ENCODE measurements at regions not wholly inside any gene's neighbourhood (a gene's known extent, or its start where the extent isn't known, plus 50 kb on each side); places are given as distances from the start of the nearest gene placed in this dataset.

GRCh38 chr6:4506792-4507191, 269.4 kb upstream of the CDYL start:
- TF ChIP-seq, protein P1, sequence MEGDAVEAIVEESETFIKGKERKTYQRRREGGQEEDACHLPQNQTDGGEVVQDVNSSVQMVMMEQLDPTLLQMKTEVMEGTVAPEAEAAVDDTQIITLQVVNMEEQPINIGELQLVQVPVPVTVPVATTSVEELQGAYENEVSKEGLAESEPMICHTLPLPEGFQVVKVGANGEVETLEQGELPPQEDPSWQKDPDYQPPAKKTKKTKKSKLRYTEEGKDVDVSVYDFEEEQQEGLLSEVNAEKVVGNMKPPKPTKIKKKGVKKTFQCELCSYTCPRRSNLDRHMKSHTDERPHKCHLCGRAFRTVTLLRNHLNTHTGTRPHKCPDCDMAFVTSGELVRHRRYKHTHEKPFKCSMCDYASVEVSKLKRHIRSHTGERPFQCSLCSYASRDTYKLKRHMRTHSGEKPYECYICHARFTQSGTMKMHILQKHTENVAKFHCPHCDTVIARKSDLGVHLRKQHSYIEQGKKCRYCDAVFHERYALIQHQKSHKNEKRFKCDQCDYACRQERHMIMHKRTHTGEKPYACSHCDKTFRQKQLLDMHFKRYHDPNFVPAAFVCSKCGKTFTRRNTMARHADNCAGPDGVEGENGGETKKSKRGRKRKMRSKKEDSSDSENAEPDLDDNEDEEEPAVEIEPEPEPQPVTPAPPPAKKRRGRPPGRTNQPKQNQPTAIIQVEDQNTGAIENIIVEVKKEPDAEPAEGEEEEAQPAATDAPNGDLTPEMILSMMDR (IDR thresholded peaks at IDR 0.05): no peak
- TF ChIP-seq POLR2A (IDR thresholded peaks at IDR 0.05): no peak
